ENCODE measurements at regions not wholly inside any gene's neighbourhood (a gene's known extent, or its start where the extent isn't known, plus 50 kb on each side); places are given as distances from the start of the nearest gene placed in this dataset.

DNA sequence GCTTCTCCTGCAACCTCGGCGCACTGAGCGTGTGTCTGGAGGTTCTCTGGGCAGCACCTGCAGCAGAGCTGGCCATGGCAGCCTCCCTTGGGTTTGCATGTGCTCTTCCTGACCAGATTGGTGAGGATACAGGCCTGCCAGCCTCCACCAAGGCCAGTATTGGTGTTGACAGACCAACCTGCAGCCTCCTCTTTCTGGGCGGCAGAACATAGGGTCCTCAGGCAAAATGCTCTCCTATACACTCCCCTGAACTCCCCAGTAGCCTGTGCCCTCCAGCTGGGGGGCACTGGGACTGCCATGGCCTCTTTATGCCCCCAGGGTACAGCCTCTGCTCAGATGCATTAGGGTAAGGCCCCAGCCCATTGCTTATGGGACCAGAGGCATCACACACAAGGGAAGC lies 131.9 kb upstream of the SPRED2 start:
- H3K36me3 ChIP-seq (ENCODE audit: control insufficient read depth in 2 of 2, insufficient read depth in 2 of 2, low read length in 2 of 2): no peaks in the 10 kb centered on the region
- H3K4me3 ChIP-seq (ENCODE audit: low read length in 2 of 2): no peak overlapping the region
- no peaks in the 10 kb centered on the region for H3K4me1 ChIP-seq (ENCODE audit: control insufficient read depth, insufficient read depth, low read length)
- H3K27me3 ChIP-seq (ENCODE audit: control insufficient read depth in 1 of 2, insufficient read depth in 2 of 2, low read length in 2 of 2): no peaks in the 10 kb centered on the region
- no peaks in the 10 kb centered on the region for H3K9me3 ChIP-seq (ENCODE audit: control insufficient read depth in 2 of 2, low read length in 2 of 2)
- H3K27ac ChIP-seq (ENCODE audit: low read length): no peak overlapping the region
- no peak overlapping the region for H3K9ac ChIP-seq (ENCODE audit: low read length in 2 of 2)

DNA sequence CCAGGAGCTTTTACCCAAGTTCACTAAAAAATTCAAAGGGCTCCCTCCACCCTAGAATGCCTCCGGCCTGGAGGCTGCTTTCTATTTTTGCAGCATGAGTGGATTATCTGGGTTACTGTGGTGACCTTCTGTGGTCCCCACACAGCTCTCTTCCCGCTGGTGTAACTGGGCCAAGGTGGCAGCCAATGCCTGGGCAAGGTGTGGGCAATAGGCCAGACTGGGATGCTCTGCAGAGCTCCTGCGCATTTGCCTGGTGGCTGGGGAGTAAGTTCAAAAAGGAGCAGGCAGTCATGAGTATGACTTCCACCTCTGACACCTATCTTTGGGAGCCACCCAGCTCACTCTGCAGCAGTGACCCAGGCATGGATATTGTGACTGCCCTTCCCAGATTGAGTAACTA lies 130.5 kb upstream of the SPRED2 start:
- H3K27me3 ChIP-seq (ENCODE audit: control insufficient read depth in 1 of 2, insufficient read depth in 2 of 2, low read length in 2 of 2): no peaks in the 10 kb centered on the region
- H3K9me3 ChIP-seq (ENCODE audit: control insufficient read depth in 2 of 2, low read length in 2 of 2): no peaks in the 10 kb centered on the region
- no peaks in the 10 kb centered on the region for H3K36me3 ChIP-seq (ENCODE audit: control insufficient read depth in 2 of 2, insufficient read depth in 2 of 2, low read length in 2 of 2)
- no peak overlapping the region for H3K27ac ChIP-seq (ENCODE audit: low read length)
- no peak overlapping the region for H3K9ac ChIP-seq (ENCODE audit: low read length in 2 of 2)
- H3K4me1 ChIP-seq (ENCODE audit: control insufficient read depth, insufficient read depth, low read length): no peaks in the 10 kb centered on the region
- no peak overlapping the region for H3K4me3 ChIP-seq (ENCODE audit: low read length in 2 of 2)

DNA sequence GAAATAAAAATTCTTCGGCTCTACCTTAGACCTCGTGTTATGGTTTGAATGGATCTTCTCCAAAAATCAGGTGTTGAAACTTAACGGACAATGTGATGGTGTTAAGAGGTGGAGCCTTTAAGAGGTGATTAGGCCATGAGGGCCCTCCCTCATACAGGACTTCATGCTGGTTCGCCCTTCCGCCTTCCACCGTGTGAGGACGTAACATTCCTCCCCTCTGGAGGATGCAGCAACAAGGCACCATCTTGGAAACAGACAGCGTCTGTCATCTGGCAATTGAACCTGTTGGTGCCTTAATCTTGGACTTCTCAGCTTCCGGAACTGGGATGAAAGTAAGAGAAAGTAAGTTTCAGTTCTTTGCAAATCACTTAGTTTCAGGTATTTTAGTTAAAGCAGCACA lies 126.3 kb upstream of the SPRED2 start:
- Histone ChIP-seq H3K4me3 (ENCODE audit: low read length in 2 of 2) (no peak overlapping the region), H3K27ac (ENCODE audit: low read length) (no peak overlapping the region)

DNA sequence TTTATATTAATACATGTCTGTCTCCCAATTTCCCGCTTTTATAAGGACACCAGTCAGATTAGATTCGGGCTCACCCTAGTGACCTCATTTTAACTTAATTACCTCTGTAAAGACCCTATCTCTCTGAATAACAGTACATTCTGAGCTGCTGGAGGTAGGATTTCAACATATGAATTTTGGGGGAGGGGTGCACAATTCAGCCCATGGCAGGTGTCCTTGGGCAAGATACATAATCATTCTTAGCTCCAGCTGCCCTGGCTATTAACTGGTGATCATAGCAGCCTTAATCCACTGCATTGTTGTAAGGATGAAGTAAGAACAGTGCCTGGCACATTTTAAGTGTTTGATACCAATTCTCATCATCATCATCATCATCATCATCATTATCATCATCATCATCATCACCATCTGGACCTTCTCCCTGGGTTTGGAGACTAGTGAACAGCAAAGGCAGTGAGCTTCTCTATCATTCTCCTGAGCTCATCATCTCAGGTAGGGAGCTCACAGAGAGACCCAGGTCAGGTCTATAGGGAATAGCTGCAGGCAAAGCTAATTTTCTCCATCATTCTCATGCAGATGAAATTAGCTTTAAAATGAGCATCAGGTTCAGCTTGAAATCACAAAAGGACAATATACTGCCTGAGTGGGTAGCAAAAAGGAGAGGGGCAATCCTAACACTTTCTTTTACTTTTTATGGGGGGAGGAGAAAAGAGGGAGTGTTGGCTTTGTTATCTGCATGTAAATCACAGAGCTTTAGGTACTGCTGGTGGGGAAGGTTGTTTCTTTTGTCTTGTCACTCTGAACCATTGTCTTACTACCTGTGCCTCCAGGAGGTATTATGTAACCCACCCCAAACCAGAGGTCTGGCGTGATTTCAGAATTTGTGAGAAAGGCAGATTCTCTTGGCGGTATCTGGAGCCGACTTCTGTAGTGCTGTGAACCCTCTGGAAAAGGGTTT lies 125.5 kb upstream of the SPRED2 start:
- Histone ChIP-seq H3K9ac (ENCODE audit: low read length in 2 of 2) (no peak overlapping the region), H3K27ac (ENCODE audit: low read length) (no peak overlapping the region), H3K36me3 (ENCODE audit: control insufficient read depth in 2 of 2, insufficient read depth in 2 of 2, low read length in 2 of 2) (no peaks in the 10 kb centered on the region), H3K9me3 (ENCODE audit: control insufficient read depth in 2 of 2, low read length in 2 of 2) (no peaks in the 10 kb centered on the region), H3K27me3 (ENCODE audit: control insufficient read depth in 1 of 2, insufficient read depth in 2 of 2, low read length in 2 of 2) (no peaks in the 10 kb centered on the region), H3K4me3 (ENCODE audit: low read length in 2 of 2) (no peak overlapping the region), H3K4me1 (ENCODE audit: control insufficient read depth, insufficient read depth, low read length) (peaks cover 4% of the 10 kb centered on the region)

More for the DNA sequence above, 126.3 kb upstream of the SPRED2 start:
- Histone ChIP-seq H3K9me3 (ENCODE audit: control insufficient read depth in 2 of 2, low read length in 2 of 2) (no peaks in the 10 kb centered on the region), H3K27me3 (ENCODE audit: control insufficient read depth in 1 of 2, insufficient read depth in 2 of 2, low read length in 2 of 2) (no peaks in the 10 kb centered on the region), H3K36me3 (ENCODE audit: control insufficient read depth in 2 of 2, insufficient read depth in 2 of 2, low read length in 2 of 2) (no peaks in the 10 kb centered on the region), H3K4me1 (ENCODE audit: control insufficient read depth, insufficient read depth, low read length) (no peaks in the 10 kb centered on the region), H3K9ac (ENCODE audit: low read length in 2 of 2) (no peak overlapping the region)

DNA sequence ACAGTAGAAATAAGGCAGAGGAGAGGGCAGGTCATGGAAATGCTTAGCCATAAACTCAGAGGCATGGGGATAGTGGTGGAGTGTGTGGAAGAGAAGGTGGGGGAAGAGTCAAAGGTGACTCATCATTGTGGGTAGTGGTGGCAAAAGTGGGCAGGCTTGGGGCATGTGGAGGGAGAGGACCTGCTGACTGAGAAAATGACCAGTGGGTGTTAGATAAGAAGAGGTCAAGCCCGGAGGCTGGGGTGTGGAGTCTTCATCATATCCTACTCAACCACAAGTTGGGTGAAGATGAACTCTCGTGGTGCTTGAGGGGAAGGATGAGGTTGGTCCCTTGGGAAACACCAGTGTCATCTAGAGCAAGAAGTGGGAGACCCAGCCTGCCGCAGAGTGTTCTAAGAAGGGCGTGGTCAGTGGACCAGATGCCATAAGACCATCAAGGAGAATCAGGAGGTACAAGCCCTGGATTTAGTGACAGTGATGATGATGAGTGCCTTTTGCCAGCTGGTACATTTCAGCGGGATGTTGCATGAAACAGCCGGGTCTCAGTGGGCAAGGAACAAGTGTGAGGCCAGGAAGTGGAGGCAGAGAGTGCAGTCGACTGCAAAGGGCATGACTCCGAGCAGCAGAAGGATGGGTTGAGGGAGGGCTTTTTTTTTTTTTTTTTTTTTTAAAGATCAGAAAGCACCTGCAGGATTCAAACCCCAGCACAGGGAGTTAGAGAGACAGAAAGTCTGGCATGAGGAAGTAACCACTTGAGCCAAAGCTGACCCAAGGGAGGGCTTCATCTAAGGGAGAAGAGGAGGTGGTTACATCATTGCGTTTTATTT lies 122.6 kb upstream of the SPRED2 start:
- H3K27me3 ChIP-seq (ENCODE audit: control insufficient read depth in 1 of 2, insufficient read depth in 2 of 2, low read length in 2 of 2): no peaks in the 10 kb centered on the region
- H3K27ac ChIP-seq (ENCODE audit: low read length): no peak overlapping the region
- no peak overlapping the region for H3K9ac ChIP-seq (ENCODE audit: low read length in 2 of 2)
- no peaks in the 10 kb centered on the region for H3K36me3 ChIP-seq (ENCODE audit: control insufficient read depth in 2 of 2, insufficient read depth in 2 of 2, low read length in 2 of 2)
- H3K4me3 ChIP-seq (ENCODE audit: low read length in 2 of 2): no peak overlapping the region
- H3K9me3 ChIP-seq (ENCODE audit: control insufficient read depth in 2 of 2, low read length in 2 of 2): no peaks in the 10 kb centered on the region
- H3K4me1 ChIP-seq (ENCODE audit: control insufficient read depth, insufficient read depth, low read length): peaks cover 4% of the 10 kb centered on the region

DNA sequence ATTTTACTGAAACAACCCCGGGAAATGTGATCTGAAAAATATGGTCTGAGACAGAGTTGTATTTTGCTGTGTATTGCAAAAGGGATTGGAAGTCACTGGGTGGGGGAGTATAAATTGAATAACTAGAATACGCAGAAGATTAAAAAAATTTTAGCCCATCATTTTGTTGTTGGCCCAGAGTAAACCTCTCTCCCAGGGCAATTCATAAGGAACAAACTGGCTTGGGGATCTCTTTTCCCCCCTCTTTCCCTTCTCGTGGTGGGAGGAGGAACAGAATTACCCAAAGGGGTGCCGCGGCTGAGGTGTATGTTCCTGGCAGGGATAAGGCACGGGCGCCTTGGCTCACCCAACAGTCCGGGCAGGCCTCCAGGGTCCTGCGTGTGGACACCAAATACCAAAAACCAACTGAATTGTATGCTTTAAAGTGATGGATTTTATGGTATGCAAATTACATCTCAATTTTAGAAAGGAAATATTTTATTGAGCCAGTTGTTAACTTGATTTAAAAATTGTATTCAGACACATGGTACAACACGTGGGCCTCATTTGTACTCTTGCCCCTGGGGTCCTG lies 121.2 kb upstream of the SPRED2 start:
- Histone ChIP-seq H3K27me3 (ENCODE audit: control insufficient read depth in 1 of 2, insufficient read depth in 2 of 2, low read length in 2 of 2) (no peaks in the 10 kb centered on the region), H3K9me3 (ENCODE audit: control insufficient read depth in 2 of 2, low read length in 2 of 2) (no peaks in the 10 kb centered on the region), H3K4me3 (ENCODE audit: low read length in 2 of 2) (no peak overlapping the region), H3K27ac (ENCODE audit: low read length) (no peak overlapping the region), H3K4me1 (ENCODE audit: control insufficient read depth, insufficient read depth, low read length) (peaks cover 4% of the 10 kb centered on the region), H3K9ac (ENCODE audit: low read length in 2 of 2) (no peak overlapping the region), H3K36me3 (ENCODE audit: control insufficient read depth in 2 of 2, insufficient read depth in 2 of 2, low read length in 2 of 2) (no peaks in the 10 kb centered on the region)

DNA sequence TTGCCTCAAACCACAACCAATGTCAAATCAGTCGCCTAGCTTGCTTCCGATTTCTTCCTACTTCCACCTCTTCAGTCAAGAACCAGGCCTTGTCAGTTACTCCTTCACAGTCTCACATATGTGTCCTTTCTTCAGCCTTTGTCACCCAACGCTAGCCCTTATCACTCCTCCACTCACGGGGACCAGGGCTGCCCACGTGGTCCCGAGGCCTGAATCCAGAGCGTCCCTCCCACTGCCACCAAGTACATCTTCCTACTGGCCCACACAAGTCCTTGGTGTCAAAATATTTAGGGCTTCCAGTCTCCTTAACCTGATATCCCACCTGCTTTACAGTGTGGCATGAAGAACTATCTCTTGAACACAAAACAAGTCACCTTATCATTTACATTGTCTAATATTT lies 119.1 kb upstream of the SPRED2 start:
- H3K36me3 ChIP-seq (ENCODE audit: control insufficient read depth in 2 of 2, insufficient read depth in 2 of 2, low read length in 2 of 2): no peaks in the 10 kb centered on the region
- peaks cover 4% of the 10 kb centered on the region for H3K4me1 ChIP-seq (ENCODE audit: control insufficient read depth, insufficient read depth, low read length)
- H3K9ac ChIP-seq (ENCODE audit: low read length in 2 of 2): no peak overlapping the region
- no peaks in the 10 kb centered on the region for H3K9me3 ChIP-seq (ENCODE audit: control insufficient read depth in 2 of 2, low read length in 2 of 2)
- no peak overlapping the region for H3K4me3 ChIP-seq (ENCODE audit: low read length in 2 of 2)
- H3K27ac ChIP-seq (ENCODE audit: low read length): no peak overlapping the region
- no peaks in the 10 kb centered on the region for H3K27me3 ChIP-seq (ENCODE audit: control insufficient read depth in 1 of 2, insufficient read depth in 2 of 2, low read length in 2 of 2)

DNA sequence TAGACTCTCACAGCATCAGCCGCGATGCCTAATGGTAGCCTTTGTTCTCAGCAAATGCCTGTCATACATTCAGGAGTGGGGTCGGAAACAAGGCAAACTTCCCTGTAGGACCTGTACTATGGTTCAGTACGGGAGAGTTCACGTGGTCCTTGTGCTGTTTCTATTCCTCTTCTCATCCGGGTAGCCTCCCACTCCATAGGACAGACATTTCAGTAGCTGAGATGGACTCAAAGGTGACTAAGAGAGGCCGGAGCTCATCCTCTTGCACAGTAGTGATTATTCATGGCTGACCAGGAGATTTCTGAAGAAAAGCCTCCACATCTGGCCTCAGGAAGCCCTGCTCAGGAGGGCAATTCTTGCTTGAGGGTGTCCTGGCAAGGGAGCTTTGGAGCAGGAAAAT lies 117.8 kb upstream of the SPRED2 start:
- Histone ChIP-seq H3K27me3 (ENCODE audit: control insufficient read depth in 1 of 2, insufficient read depth in 2 of 2, low read length in 2 of 2) (no peaks in the 10 kb centered on the region), H3K27ac (ENCODE audit: low read length) (no peak overlapping the region), H3K9me3 (ENCODE audit: control insufficient read depth in 2 of 2, low read length in 2 of 2) (no peaks in the 10 kb centered on the region), H3K4me1 (ENCODE audit: control insufficient read depth, insufficient read depth, low read length) (peaks cover 4% of the 10 kb centered on the region), H3K36me3 (ENCODE audit: control insufficient read depth in 2 of 2, insufficient read depth in 2 of 2, low read length in 2 of 2) (no peaks in the 10 kb centered on the region), H3K9ac (ENCODE audit: low read length in 2 of 2) (no peak overlapping the region), H3K4me3 (ENCODE audit: low read length in 2 of 2) (no peak overlapping the region)

DNA sequence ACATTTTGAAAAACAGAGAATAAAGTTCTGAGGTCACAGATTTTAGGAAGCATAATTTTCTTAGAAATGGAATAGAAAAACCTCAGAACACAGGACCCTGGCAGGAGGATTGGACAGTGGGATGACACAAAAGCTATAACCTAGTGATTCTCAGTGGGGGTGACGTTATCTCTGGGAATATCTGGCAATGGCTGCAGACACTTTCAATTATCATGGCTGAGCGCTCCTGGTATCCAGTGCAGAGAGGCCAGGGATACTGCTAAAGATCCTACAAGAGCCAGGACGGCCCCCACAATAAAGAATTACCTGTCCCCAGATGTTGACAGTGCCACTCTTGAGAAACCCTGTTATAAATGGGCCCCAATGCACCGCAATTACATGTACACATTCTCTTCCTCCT lies 117.2 kb upstream of the SPRED2 start:
- Histone ChIP-seq H3K9ac (ENCODE audit: low read length in 2 of 2) (no peak overlapping the region), H3K4me1 (ENCODE audit: control insufficient read depth, insufficient read depth, low read length) (peaks cover 4% of the 10 kb centered on the region), H3K4me3 (ENCODE audit: low read length in 2 of 2) (no peak overlapping the region), H3K27ac (ENCODE audit: low read length) (no peak overlapping the region), H3K9me3 (ENCODE audit: control insufficient read depth in 2 of 2, low read length in 2 of 2) (no peaks in the 10 kb centered on the region), H3K27me3 (ENCODE audit: control insufficient read depth in 1 of 2, insufficient read depth in 2 of 2, low read length in 2 of 2) (no peaks in the 10 kb centered on the region), H3K36me3 (ENCODE audit: control insufficient read depth in 2 of 2, insufficient read depth in 2 of 2, low read length in 2 of 2) (no peaks in the 10 kb centered on the region)

DNA sequence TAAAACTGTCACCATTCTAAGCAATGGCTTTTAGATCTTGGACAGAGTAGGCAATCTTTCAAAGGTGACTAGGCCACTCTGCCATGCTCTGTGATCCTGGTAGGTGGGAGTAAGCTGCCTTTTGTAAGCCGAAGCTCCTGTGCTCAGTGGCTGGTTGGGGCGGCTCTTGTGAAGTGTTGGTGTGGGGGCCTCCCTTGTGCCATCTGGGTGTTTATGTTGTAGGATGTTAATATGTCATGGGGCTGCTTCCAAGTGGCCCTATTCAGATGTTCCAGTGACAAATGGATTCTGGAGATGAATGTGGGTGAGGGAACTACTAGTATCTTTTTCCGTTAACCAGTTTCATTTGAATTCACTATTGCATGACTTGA lies 116.8 kb upstream of the SPRED2 start:
- H3K27me3 ChIP-seq (ENCODE audit: control insufficient read depth in 1 of 2, insufficient read depth in 2 of 2, low read length in 2 of 2): no peaks in the 10 kb centered on the region
- H3K27ac ChIP-seq (ENCODE audit: low read length): no peak overlapping the region
- H3K4me3 ChIP-seq (ENCODE audit: low read length in 2 of 2): no peak overlapping the region
- no peak overlapping the region for H3K9ac ChIP-seq (ENCODE audit: low read length in 2 of 2)
- H3K36me3 ChIP-seq (ENCODE audit: control insufficient read depth in 2 of 2, insufficient read depth in 2 of 2, low read length in 2 of 2): no peaks in the 10 kb centered on the region
- no peaks in the 10 kb centered on the region for H3K9me3 ChIP-seq (ENCODE audit: control insufficient read depth in 2 of 2, low read length in 2 of 2)
- H3K4me1 ChIP-seq (ENCODE audit: control insufficient read depth, insufficient read depth, low read length): peaks cover 4% of the 10 kb centered on the region
